Heart left ventricle (tissue), 16 donors: ENCODE measurements at regions not wholly inside any gene's neighbourhood (a gene's known extent, or its start where the extent isn't known, plus 50 kb on each side); places are given as distances from the start of the nearest gene placed in this dataset.
"Not testable (repeated sequence)": the region's sequence is repeated elsewhere in the genome, so short reads cannot be mapped to it uniquely, and the experiment has no call there.

Source experiments
- ATAC-seq, 4 donors: fragments of 200-7000 bp; cut with Tn5 transposase; one replicate each; pipeline ENCODE4 v1.9.1; 2020 to 2022; ENCODE audit warnings: moderate library complexity in 4 of 4, mild to moderate bottlenecking in 3 of 4, moderate number of reproducible peaks in 1 of 4
- DNase-seq, 5 donors: peaks; one replicate each; pipeline ENCODE4 v3.0.0-alpha.2; 2020
- H3K27ac ChIP-seq, 12 donors: fragments of 200-600 bp; sonication (generic) in 4 of 12; one replicate each; pipeline versions ENCODE4 v1.5.0 to v1.8.0; 2016 to 2022; ENCODE audit warnings: mild to moderate bottlenecking in 2 of 12
- H3K27me3 ChIP-seq, 9 donors: fragments of 200-600 bp; sonication (generic) in 2 of 9; one replicate each; pipeline versions ENCODE4 v1.5.1 to v1.8.0; 2016 to 2022; ENCODE audit warnings: mild to moderate bottlenecking in 3 of 9
- H3K36me3 ChIP-seq, 9 donors: fragments of 200-600 bp; sonication (generic) in 2 of 9; one replicate each; pipeline versions ENCODE4 v1.5.0 to v1.8.0; 2018 to 2022; ENCODE audit warnings: mild to moderate bottlenecking in 2 of 9
- H3K4me1 ChIP-seq, 12 donors: fragments of 200-600 bp; sonication (generic) in 4 of 12; one replicate each; pipeline versions ENCODE4 v1.5.0 to v1.8.0; 2016 to 2022; ENCODE audit warnings: mild to moderate bottlenecking in 3 of 12
- H3K4me3 ChIP-seq, 12 donors: fragments of 200-600 bp; sonication (generic) in 4 of 12; one replicate each; pipeline versions ENCODE4 v1.5.0 to v1.8.0; 2017 to 2022; ENCODE audit warnings: mild to moderate bottlenecking in 9 of 12, moderate library complexity in 4 of 12
- H3K9me3 ChIP-seq, 12 donors: fragments of 200-600 bp; sonication (generic) in 4 of 12; one replicate each; pipeline versions ENCODE4 v1.5.0 to v1.8.0; 2016 to 2022; ENCODE audit warnings: mild to moderate bottlenecking in 1 of 12
- WGBS, 4 donors: extraction: QIAGEN DNeasy Blood & Tissue Kit in 2 of 4; methylation state at CpG; one replicate each; pipeline versions ENCODE4 v1.1.5 to v1.1.7; 2013 to 2018; 5-methylcytosine and 5-hydroxymethylcytosine counted together
- intact Hi-C, 10 donors: fragments of 100-400 bp; cut with DNase I; formaldehyde crosslinking; loops; one replicate each; pipeline versions ENCODE4 v1.11.1 to v1.14.2; 2022
- donor health status: ischemic (EF 13 %, LVEDD 7.1; RV severe dilation, severe dysfunction).
- donor health status: healthy with polysubstance abuse.
- donor health status: DM: no; HTN: yes; CAD: no.
- donor health status: DM: no; HTN: no; CAD: no.
- donor health status: ischemic (EF 25% LVEDD 6.9; RV normal size, moderate dysfunction).
- donor health status: ischemic (EF 25% LVEDD 5.7; RV mildly dilated, moderate dysfunction).
- donor health status: healthy.
- donor health status: DM: yes; HTN: yes; CAD: no.
- donor health status: ischemic (EF 35%, LVEDD 5.7; RV mildly dilated, moderate dysfunction).
- donor health status: nonischemic (EF 11% LVEDD 7.7; RV severe dilation, severe dysfunction).
- donor health status: DM: yes; HTN: yes; CAD: no.
- donor health status: PGD.
- donor health status: ischemic (EF 29% LVEDD 5.4; RV normal size, mild dysfunction).
- donor health status: nonischemic (EF 23%, LVEDD 6.1; RV moderate dilation, normal function).

GRCh38 chrY:25973746-25974145 lies 351.8 kb downstream of the CDY1 start:
- H3K27me3 ChIP-seq, H3K9me3 ChIP-seq, H3K4me1 ChIP-seq, H3K4me3 ChIP-seq, H3K36me3 ChIP-seq, intact Hi-C loops, H3K27ac ChIP-seq, DNase-seq, ATAC-seq: not testable (repeated sequence)
- no CpG with 5 or more reads among the region's 2 CpGs for WGBS, 4 donors

GRCh38 chrY:25987720-25988119 lies 365.8 kb downstream of the CDY1 start:
- H3K27me3 ChIP-seq, intact Hi-C loops, ATAC-seq, DNase-seq, H3K27ac ChIP-seq, H3K9me3 ChIP-seq, H3K36me3 ChIP-seq, H3K4me1 ChIP-seq, H3K4me3 ChIP-seq: not testable (repeated sequence)
- WGBS, 4 donors: no CpG with 5 or more reads among the region's 11 CpGs

- H3K4me1 ChIP-seq, H3K9me3 ChIP-seq, intact Hi-C loops, H3K27me3 ChIP-seq, H3K36me3 ChIP-seq, DNase-seq, H3K4me3 ChIP-seq, H3K27ac ChIP-seq: not testable (repeated sequence)
- ATAC-seq: peak in 1 of 4 donors; percentile 45
Observed at GRCh38 chrY:25999848-26000247, 377.9 kb downstream of the CDY1 start.

- H3K9me3 ChIP-seq, H3K27me3 ChIP-seq, H3K36me3 ChIP-seq, H3K4me3 ChIP-seq, intact Hi-C loops, DNase-seq, ATAC-seq, H3K27ac ChIP-seq, H3K4me1 ChIP-seq: not testable (repeated sequence)
- no CpG with 5 or more reads among the region's 3 CpGs for WGBS, 4 donors
Observed at GRCh38 chrY:26047365-26047764, 425.4 kb downstream of the CDY1 start.

- ATAC-seq, H3K4me1 ChIP-seq, H3K27me3 ChIP-seq, H3K9me3 ChIP-seq, DNase-seq, H3K4me3 ChIP-seq, intact Hi-C loops, H3K36me3 ChIP-seq, H3K27ac ChIP-seq: not testable (repeated sequence)
- no CpG with 5 or more reads among the region's 2 CpGs for WGBS, 4 donors
Observed at GRCh38 chrY:26057949-26058348, 436.0 kb downstream of the CDY1 start.

- H3K27ac ChIP-seq, H3K36me3 ChIP-seq, DNase-seq, H3K4me1 ChIP-seq, H3K9me3 ChIP-seq, ATAC-seq, H3K4me3 ChIP-seq, intact Hi-C loops, H3K27me3 ChIP-seq: not testable (repeated sequence)
- WGBS, 4 donors: no CpG with 5 or more reads among the region's 4 CpGs
Observed at GRCh38 chrY:26059229-26059628, 437.3 kb downstream of the CDY1 start.

- ATAC-seq, H3K27ac ChIP-seq, H3K4me1 ChIP-seq, H3K9me3 ChIP-seq, H3K4me3 ChIP-seq, intact Hi-C loops, DNase-seq, H3K27me3 ChIP-seq, H3K36me3 ChIP-seq: not testable (repeated sequence)
- WGBS, 4 donors: no CpG with 5 or more reads among the region's 2 CpGs
Observed at GRCh38 chrY:26073167-26073566, 451.2 kb downstream of the CDY1 start.

- H3K27ac ChIP-seq, DNase-seq, H3K36me3 ChIP-seq, intact Hi-C loops, H3K27me3 ChIP-seq, H3K9me3 ChIP-seq, ATAC-seq, H3K4me1 ChIP-seq, H3K4me3 ChIP-seq: not testable (repeated sequence)
- no CpG with 5 or more reads among the region's 1 CpG for WGBS, 4 donors
Observed at GRCh38 chrY:26079433-26079832, 457.5 kb downstream of the CDY1 start.

GRCh38 chrY:26081266-26081665 lies 459.3 kb downstream of the CDY1 start:
- H3K36me3 ChIP-seq, H3K9me3 ChIP-seq, H3K27ac ChIP-seq, H3K4me1 ChIP-seq, intact Hi-C loops, ATAC-seq, H3K4me3 ChIP-seq, H3K27me3 ChIP-seq, DNase-seq: not testable (repeated sequence)
- no CpG with 5 or more reads among the region's 4 CpGs for WGBS, 4 donors

- intact Hi-C loops, H3K4me1 ChIP-seq, H3K9me3 ChIP-seq, H3K4me3 ChIP-seq, DNase-seq, ATAC-seq, H3K27ac ChIP-seq, H3K27me3 ChIP-seq, H3K36me3 ChIP-seq: not testable (repeated sequence)
Observed at GRCh38 chrY:26087153-26087552, 465.2 kb downstream of the CDY1 start.
